HG02981 (cell line): ENCODE measurements at regions not wholly inside any gene's neighbourhood (a gene's known extent, or its start where the extent isn't known, plus 50 kb on each side); places are given as distances from the start of the nearest gene placed in this dataset.
"Not testable (repeated sequence)": the region's sequence is repeated elsewhere in the genome, so short reads cannot be mapped to it uniquely, and the experiment has no call there.

ENCODE experiments used
- ATAC-seq: cut with Tn5 transposase; IDR thresholded peaks from one replicate; pipeline ENCODE4 v1.9.1; 2021; ENCODE audit warnings: mild to moderate bottlenecking, moderate library complexity; ENCODE audit not compliant: unreplicated experiment

GRCh38 chr11:81222491-81222890 lies 1511.2 kb downstream of the FAM181B start:
- ATAC-seq = no peak

- no peak for ATAC-seq
Observed at GRCh38 chr11:81220146-81220895, 1513.3 kb downstream of the FAM181B start.

- no peak for ATAC-seq
Observed at GRCh38 chr11:81219661-81220060, 1514.0 kb downstream of the FAM181B start.

- ATAC-seq = no peak
Observed at GRCh38 chr11:81218440-81218839, 1515.2 kb downstream of the FAM181B start.

- ATAC-seq = no peak
Observed at GRCh38 chr11:81211050-81211449, 1522.6 kb downstream of the FAM181B start.

- ATAC-seq = no peak
Observed at GRCh38 chr11:81207421-81208054, 1526.1 kb downstream of the FAM181B start.

GRCh38 chr11:81203876-81204275 lies 1529.8 kb downstream of the FAM181B start:
- no peak for ATAC-seq

- no peak for ATAC-seq
Observed at GRCh38 chr11:81197396-81197795, 1536.3 kb downstream of the FAM181B start.

- ATAC-seq = no peak
Observed at GRCh38 chr11:81192516-81192915, 1541.1 kb downstream of the FAM181B start.

GRCh38 chr11:81190546-81190945 lies 1543.1 kb downstream of the FAM181B start:
- ATAC-seq = no peak

GRCh38 chr11:81187033-81187432 lies 1546.6 kb downstream of the FAM181B start:
- ATAC-seq = not testable (repeated sequence)

- no peak for ATAC-seq
Observed at GRCh38 chr11:81174646-81175330, 1558.9 kb downstream of the FAM181B start.

GRCh38 chr11:81165164-81165563 lies 1568.5 kb downstream of the FAM181B start:
- no peak for ATAC-seq

- ATAC-seq = no peak
Observed at GRCh38 chr11:81159900-81160299, 1573.8 kb downstream of the FAM181B start.

GRCh38 chr11:81135570-81135969 lies 1598.1 kb downstream of the FAM181B start:
- ATAC-seq = no peak

GRCh38 chr11:81129618-81130017 lies 1604.0 kb downstream of the FAM181B start:
- ATAC-seq = no peak

GRCh38 chr11:81112718-81113117 lies 1620.9 kb downstream of the FAM181B start:
- no peak for ATAC-seq

- ATAC-seq = no peak
Observed at GRCh38 chr11:81104051-81104450, 1629.6 kb downstream of the FAM181B start.

- no peak for ATAC-seq
Observed at GRCh38 chr11:81098471-81098870, 1635.2 kb downstream of the FAM181B start.

GRCh38 chr11:81092522-81092921 lies 1641.1 kb downstream of the FAM181B start:
- ATAC-seq = no peak

GRCh38 chr11:81089242-81089641 lies 1644.4 kb downstream of the FAM181B start:
- no peak for ATAC-seq

- ATAC-seq = no peak
Observed at GRCh38 chr11:81080476-81080875, 1639.6 kb upstream of the TENM4 start.
